Activated CD4-positive, alpha-beta T cell treated with anti-CD3 and anti-CD28 coated beads, Interleukin-2, amount 50 U/mL, for 16 hours (primary cell): ENCODE measurements at regions not wholly inside any gene's neighbourhood (a gene's known extent, or its start where the extent isn't known, plus 50 kb on each side); places are given as distances from the start of the nearest gene placed in this dataset.

Source experiments
- DNase-seq: peaks from one replicate; pipeline ENCODE4 v3.0.0-alpha.2; 2020

GRCh38 chr1:5711956-5712645 lies 280.1 kb downstream of the NPHP4 start:
- no peak for DNase-seq

GRCh38 chr1:5711079-5711478 lies 281.1 kb downstream of the NPHP4 start:
- DNase-seq, result no peak

GRCh38 chr1:5709976-5710375 lies 282.2 kb downstream of the NPHP4 start:
- DNase-seq, result no peak

GRCh38 chr1:5709461-5709975 lies 282.7 kb downstream of the NPHP4 start:
- DNase-seq, result no peak

DNA sequence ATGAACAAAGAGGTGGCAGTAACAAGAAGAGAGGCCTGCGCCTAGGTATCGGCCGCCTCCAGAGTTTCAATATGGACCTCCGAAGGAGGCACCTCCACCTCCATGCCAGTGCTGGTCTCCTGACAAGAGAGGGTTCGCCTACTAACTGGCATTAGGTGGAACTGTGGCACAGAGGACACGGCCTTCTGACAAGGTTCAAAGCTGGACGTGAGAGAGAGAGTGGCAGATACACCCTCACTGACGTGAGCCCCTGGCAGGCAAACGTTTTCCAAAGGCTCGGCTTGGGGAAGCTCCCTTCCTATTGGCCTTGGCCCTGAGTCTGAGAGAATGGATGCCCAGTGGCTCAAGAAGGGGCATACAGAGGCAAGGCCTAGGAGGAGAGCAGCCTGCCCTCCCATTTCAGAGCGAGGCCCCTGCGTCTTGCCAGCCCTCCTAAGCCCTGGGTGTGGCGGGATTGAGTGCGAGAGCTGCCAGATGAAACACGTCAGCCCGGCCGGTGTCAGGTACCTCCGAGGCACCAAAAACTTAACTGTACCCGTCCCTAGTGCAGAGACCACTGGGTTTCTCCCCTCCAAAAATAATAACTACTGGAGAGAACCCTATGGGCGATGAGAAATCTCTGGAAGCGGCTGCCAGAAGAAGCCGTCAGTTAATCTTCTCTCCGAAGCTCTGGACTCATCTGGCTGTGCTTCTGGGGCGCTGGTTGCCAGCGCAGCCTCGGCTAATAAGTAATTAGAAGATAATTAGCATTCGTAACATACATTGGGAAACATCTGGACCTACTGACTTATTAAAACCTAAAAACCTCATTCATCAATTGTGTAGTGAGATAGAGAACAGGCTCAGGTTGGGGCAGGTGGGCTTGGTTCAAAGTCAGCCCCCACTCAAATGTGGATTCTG lies 283.6 kb downstream of the NPHP4 start:
- DNase-seq, result no peak

GRCh38 chr1:5707566-5708345 lies 284.5 kb downstream of the NPHP4 start:
- no peak for DNase-seq

GRCh38 chr1:5706239-5706638 lies 286.0 kb downstream of the NPHP4 start:
- DNase-seq, result no peak

GRCh38 chr1:5705751-5706150 lies 286.5 kb downstream of the NPHP4 start:
- no peak for DNase-seq

DNA sequence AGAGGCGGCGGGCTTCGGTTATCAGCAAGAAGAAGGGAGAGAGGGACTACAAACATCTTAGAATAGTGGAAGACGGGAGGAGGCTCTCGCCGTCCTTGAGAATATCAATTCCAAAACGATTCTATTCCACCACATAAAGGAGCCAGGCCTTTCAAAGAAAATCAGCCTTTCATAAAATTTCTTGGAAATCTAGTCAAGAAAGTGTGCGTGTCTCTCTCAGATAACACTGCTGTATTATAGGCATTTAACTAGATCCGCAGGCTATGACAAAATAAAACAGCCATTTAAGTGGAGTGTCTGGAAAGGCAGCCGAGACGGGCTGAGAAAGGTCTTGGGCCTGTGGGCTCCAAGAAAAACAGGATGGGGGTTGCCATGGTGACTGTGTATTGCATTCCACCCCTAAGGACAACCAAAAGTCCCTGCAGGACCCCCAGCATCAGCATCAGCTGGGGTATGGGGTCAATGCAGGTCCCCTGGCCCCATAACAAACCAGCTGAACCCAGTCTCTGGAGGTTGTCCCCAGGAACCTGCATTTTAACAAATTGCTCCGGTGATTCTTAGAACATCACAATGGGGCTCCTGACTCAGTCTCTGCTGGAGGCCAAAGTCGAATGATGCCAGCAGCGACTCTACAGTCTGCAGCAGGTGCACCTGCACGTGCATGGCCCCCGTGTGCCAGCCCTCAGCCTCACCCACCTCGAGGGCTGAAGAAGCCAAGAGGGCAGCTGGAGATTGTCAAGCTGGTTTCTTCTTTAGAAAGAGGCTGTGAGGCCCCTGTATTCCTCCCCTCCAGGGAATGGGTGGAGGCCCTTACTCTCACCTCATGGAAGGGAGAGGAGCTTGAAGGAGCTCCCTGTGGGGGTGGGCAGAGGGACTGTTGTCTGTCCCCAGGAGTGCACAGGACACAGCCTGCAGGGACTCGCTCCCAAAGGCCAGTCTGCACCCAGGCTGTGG lies 287.4 kb downstream of the NPHP4 start:
- DNase-seq, result no peak

- DNase-seq, result no peak
Observed at GRCh38 chr1:5701642-5702041, 290.6 kb downstream of the NPHP4 start.

DNA sequence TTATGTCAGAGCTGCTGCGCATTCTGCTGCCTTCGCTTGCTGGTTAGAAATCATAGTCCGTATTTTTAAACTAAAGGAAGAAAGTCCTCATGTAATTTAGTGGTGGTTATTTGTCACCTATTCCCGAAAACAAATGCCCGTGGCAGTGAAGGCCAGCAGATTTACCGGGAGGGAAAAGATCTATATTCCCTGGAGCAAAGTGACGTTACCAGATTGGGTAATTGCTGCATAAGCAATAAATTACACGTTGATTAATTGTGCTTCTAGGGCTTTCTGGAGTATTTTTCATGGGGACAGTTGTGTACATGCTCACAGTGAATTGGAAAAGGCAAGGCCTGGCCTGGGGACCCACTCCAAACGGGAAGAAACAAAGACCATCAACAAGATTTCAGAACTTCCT lies 298.7 kb downstream of the NPHP4 start:
- no peak for DNase-seq

- DNase-seq, result no peak
Observed at GRCh38 chr1:5692664-5693063, 299.6 kb downstream of the NPHP4 start.

DNA sequence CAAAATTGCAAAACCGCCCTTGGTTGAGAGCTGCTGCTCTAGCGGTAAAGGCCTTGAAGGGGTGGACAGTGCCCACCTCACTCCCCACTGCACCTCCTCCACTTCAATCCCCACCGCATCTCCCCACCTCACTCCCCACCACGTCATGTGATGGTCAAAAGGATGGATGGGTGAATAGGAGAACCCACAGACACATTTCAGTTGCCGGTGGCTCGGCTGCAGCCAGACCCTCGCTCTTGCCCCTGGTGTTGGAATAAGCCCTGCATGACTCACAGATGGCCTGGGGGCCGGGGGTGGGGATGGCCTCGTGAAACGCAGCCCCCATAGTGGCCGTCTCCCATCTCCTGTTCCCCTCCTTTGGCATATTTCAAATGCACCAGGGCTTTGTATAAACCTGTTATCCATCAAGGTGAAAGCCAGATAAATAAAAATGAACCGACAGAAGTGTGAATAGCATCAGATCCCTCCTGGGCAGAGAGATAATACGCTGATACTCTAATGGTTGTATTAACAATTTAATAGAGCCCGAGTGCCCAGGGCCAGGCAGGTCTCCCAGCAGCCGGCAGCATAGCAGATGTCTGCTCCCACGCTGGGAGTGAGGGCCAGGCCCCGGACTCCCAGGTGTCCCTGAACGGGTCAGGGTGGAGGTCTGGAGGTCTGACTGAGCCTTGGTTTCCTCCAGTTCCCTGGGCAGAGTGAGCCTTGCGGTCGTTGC lies 300.3 kb downstream of the NPHP4 start:
- DNase-seq, result no peak

DNA sequence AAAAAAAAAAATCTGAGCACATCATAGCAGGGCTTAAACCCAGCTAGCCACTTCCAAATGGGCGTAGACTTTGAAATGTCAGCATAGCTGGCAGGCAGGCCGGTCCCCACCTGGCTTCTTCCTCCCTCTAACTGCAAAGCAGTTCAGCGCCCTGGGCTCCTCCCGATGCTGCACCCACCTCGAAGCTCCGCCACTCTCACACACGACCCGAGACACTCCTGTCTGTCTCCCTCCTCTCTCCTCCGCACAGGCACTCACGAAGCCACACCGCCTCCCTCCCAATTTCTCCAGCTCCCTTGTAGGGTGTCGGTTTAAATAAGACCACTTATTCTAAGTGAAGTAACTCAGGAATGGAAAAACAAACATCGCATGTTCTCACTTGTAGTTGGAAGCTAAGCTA lies 301.3 kb downstream of the NPHP4 start:
- DNase-seq, result no peak

- no peak for DNase-seq
Observed at GRCh38 chr1:5690291-5690690, 301.9 kb downstream of the NPHP4 start.

GRCh38 chr1:5688081-5689077 lies 303.8 kb downstream of the NPHP4 start:
- no peak for DNase-seq

DNA sequence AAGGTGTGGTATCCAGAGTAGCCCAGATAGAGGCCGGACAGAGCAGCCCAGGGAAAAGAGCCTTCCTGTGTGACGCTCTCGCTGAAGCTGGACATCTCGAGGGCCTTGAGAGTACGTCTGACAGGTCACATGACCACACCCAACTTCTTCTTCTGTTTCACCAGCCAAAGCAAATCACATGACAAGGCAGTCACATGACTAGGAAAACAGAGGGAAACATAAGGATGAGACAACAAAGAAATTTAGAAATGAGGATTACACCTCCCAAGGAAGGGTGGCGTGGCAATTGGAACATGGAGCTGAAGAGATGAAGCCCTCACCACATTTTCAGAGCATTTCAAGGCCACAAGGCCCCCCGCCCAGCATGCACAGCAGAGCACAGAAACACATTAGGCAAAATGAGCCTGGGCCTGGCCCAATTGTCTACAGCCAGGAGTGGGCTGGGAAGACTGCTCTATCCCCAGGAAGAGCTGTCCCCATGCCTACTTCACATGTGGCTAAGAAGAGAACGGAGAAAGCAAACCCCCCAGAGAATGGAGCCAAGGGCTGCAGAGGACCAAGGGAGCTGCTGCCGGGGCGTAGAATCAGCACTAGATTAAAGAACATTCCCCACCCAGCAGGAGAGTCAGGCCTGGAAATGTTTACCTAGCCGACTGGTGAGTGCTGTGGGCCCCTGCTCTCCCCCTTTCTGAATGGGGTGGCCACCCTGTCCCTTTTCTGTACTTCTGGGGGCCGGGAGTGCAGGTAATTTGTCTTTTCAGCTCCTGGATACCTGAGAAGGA lies 305.1 kb downstream of the NPHP4 start:
- no peak for DNase-seq

GRCh38 chr1:5686195-5686594 lies 306.0 kb downstream of the NPHP4 start:
- DNase-seq, result no peak

DNA sequence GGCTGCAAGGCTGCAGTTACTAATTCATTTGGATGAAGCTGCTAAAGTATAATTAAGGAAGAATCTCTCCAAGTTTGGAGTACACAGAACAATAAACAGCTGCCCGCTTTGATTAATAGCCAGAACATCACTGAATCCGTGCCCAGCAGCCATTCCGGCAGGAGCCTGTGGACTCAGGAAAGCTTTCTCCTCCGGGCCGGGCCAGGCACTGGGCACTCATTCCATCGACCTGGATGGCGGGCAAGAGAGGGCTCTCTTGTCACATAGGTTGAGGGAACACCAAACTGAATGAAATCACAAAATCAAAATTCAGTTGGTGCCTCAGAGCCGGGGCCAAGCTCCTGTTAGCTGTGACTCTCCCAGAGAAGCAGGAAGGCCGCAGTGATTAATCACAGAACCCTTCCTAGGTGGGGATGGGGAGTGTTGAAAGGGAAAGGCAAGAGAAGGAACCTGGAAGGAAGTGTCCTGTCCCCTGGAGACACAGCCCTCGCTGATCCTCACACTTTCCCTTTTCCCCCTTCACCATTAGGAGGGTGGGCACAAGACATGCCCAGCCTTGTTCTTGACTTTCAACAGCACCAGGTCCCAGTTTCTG lies 306.7 kb downstream of the NPHP4 start:
- DNase-seq, result no peak
